ENCODE measurements at regions not wholly inside any gene's neighbourhood (a gene's known extent, or its start where the extent isn't known, plus 50 kb on each side); places are given as distances from the start of the nearest gene placed in this dataset.

DNA sequence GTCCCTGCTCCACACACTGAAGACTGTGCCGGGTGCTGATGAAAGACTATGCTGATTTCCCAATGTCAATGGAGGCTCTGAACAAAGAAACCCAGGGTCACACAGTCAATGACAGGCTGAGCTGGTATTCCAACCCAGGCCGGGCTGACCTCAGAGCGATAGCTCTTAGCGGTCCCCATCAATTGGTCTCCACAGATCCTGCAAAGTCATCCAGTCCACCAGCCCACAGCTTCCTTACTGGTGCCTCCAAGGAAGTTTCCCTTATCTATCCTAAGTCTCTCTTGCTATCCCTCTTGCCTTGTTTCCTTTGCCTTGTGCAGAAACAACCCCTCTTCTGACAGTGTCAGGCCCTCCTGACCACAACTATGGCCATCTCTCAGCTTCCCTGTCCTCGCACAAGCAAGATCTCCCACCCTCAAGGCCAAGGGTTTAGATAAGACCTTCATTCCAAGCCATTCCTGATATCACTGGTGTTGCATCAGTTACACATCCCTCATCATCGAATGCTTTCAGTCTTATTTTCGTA is 52.7 kb upstream of the KSR1 start:
- no peak for TF ChIP-seq POLR2A (IDR thresholded peaks at IDR 0.05)
- TF ChIP-seq, protein P1, sequence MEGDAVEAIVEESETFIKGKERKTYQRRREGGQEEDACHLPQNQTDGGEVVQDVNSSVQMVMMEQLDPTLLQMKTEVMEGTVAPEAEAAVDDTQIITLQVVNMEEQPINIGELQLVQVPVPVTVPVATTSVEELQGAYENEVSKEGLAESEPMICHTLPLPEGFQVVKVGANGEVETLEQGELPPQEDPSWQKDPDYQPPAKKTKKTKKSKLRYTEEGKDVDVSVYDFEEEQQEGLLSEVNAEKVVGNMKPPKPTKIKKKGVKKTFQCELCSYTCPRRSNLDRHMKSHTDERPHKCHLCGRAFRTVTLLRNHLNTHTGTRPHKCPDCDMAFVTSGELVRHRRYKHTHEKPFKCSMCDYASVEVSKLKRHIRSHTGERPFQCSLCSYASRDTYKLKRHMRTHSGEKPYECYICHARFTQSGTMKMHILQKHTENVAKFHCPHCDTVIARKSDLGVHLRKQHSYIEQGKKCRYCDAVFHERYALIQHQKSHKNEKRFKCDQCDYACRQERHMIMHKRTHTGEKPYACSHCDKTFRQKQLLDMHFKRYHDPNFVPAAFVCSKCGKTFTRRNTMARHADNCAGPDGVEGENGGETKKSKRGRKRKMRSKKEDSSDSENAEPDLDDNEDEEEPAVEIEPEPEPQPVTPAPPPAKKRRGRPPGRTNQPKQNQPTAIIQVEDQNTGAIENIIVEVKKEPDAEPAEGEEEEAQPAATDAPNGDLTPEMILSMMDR (IDR thresholded peaks at IDR 0.05): no peak
- no peak for TF ChIP-seq EP300 (IDR thresholded peaks at IDR 0.05)
- TF ChIP-seq POLR2AphosphoS5 (IDR thresholded peaks at IDR 0.05): no peak
